Esophagus squamous epithelium (tissue), 4 donors: ENCODE measurements at regions not wholly inside any gene's neighbourhood (a gene's known extent, or its start where the extent isn't known, plus 50 kb on each side); places are given as distances from the start of the nearest gene placed in this dataset.

ENCODE experiments used
- CTCF ChIP-seq, 6 experiments: fragments of 450-650 bp in 4 of 6; fragments of 200-600 bp in 2 of 6; sonication (generic) in 2 of 6; IDR thresholded peaks; one replicate each; pipeline ENCODE4 v1.5.1; 2016 to 2019; ENCODE audit warnings: antibody characterized with exemption in 6 of 6, mild to moderate bottlenecking in 4 of 6, moderate library complexity in 4 of 6
- POLR2A ChIP-seq, 4 donors: fragments of 450-650 bp; IDR thresholded peaks; one replicate each; pipeline ENCODE4 v1.6.1; 2017; ENCODE audit warnings: antibody characterized with exemption in 4 of 4, mild to moderate bottlenecking in 4 of 4, moderate library complexity in 3 of 4

- TF ChIP-seq CTCF (IDR thresholded peaks at IDR 0.05) (no peak), POLR2A (IDR thresholded peaks at IDR 0.05) (no peak)
These were observed 279.1 kb upstream of the ZEB2 start for GRCh38 chr2:144798989-144799388.
